HG03280 (cell line): ENCODE measurements at regions not wholly inside any gene's neighbourhood (a gene's known extent, or its start where the extent isn't known, plus 50 kb on each side); places are given as distances from the start of the nearest gene placed in this dataset.

Experiments used
- ATAC-seq: cut with Tn5 transposase; IDR thresholded peaks from one replicate; pipeline ENCODE4 v1.9.1; 2021; ENCODE audit warnings: mild to moderate bottlenecking, moderate library complexity; ENCODE audit not compliant: unreplicated experiment

- ATAC-seq, result no peak
Observed at GRCh38 chr3:189103208-189103607, 68.6 kb upstream of the TPRG1 start.

DNA sequence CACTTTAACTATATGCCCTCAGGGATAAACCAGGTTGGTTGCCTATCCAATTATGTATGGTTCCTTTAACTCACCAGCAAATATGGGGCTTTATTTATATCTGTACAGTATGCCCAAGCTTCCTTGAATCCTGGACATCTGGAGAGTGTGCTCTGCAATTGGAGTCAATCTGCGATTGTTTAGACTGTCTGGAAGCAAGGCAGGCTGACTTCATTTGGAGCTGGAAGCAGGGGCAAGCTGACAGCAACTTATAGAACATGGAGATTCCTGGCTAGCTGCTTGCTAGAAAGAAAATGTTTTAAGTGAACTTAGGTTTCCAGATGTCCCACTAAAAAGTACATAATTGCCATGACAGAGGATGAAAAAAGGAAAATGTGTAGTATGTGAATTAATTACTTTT is 63.7 kb upstream of the TPRG1 start:
- ATAC-seq, result no peak

DNA sequence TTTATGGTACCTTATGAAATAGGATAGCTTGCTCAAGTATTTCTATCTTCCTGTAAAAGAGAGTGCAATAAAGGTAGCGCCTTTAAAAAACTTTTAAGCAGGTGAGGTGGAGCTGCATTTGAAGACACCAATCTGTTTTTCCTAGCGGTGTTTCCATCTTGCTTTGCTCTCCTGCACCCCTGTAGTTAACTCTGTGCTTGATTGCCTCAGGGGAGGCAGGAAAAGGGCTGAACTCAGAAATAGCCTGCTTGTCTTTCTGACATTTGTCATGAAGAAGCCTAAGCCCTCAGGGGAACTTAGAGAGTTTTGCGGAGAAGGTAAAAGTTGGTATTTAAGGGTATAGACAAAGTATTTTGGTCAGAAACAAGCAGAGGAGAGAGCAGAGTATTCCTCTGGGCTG is 63.0 kb upstream of the TPRG1 start:
- ATAC-seq, result no peak

GRCh38 chr3:189109145-189109544 is 62.6 kb upstream of the TPRG1 start:
- no peak for ATAC-seq

DNA sequence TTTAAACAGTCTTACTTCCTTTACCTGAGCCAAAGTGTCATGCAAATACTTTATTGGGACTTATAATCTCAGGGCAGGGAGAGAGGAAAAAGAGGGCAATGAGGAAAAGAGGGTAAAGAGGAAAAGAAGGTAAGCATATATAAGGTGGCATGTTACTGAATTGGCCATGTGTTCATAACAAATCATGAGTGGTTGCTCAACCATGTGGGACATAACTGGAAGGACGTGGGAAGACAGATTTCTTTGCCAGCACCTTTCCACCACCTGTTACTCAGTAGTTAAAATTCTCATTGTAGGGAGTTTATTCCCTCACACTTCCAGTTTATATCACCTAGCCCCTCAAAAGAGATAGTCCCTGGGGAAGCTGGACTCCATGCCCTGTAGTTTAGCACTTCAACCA is 54.7 kb upstream of the TPRG1 start:
- no peak for ATAC-seq

- ATAC-seq, result no peak
Observed at GRCh38 chr3:189118896-189119295, 52.9 kb upstream of the TPRG1 start.

- ATAC-seq, result no peak
Observed at GRCh38 chr3:189119950-189120349, 51.8 kb upstream of the TPRG1 start.

DNA sequence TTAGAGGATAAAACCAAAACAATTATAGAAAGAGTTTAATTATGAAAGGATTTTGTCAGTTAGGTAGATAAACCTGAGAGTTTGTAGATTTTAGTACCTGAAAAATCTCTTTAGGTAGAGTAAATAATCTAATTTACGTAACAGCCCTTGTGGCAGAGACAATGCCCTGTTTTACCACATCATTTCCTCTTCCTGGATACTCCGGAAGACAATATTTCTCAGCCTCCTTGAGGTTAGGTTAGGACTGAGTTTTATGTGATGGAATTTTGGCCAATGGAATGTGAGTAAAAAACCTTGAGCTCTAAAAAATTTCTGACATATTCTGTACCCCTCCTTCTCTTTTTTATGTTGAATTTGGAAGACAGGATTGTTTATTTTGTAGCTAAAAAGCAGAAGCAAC is 50.7 kb upstream of the TPRG1 start:
- ATAC-seq, result no peak
